Loucy (cell line): ENCODE measurements at regions not wholly inside any gene's neighbourhood (a gene's known extent, or its start where the extent isn't known, plus 50 kb on each side); places are given as distances from the start of the nearest gene placed in this dataset.

Source experiments
- H2AFZ ChIP-seq: fragments of 200-600 bp; sonication (generic); 2 replicates; pipeline ENCODE4 v1.6.0; 2016; ENCODE audit warnings: antibody characterized with exemption, mild to moderate bottlenecking, low read length, moderate library complexity
- H3F3A ChIP-seq: fragments of 200-600 bp; 2 replicates; pipeline ENCODE4 v1.6.0; 2016; ENCODE audit warnings: antibody characterized with exemption, low read depth, mild to moderate bottlenecking
- H3K27me3 ChIP-seq: fragments of 200-600 bp; sonication (generic); 2 replicates; pipeline ENCODE4 v1.6.1; 2014; ENCODE audit warnings: low read length, mild to moderate bottlenecking; ENCODE audit not compliant: insufficient read depth, poor library complexity, severe bottlenecking
- H3K36me3 ChIP-seq: fragments of 200-600 bp; sonication (generic); 2 replicates; pipeline ENCODE4 v1.6.1; 2016; ENCODE audit warnings: low read length; ENCODE audit not compliant: insufficient read depth
- H3K4me1 ChIP-seq: fragments of 200-600 bp; sonication (generic); 2 replicates; pipeline ENCODE4 v1.5.1; 2014; ENCODE audit warnings: low read length, mild to moderate bottlenecking; ENCODE audit not compliant: insufficient read depth, poor library complexity, severe bottlenecking
- H3K4me2 ChIP-seq: fragments of 200-600 bp; sonication (generic); 2 replicates; pipeline ENCODE4 v1.6.0; 2014; ENCODE audit warnings: antibody characterized with exemption, low read length, low read depth, mild to moderate bottlenecking; ENCODE audit not compliant: poor library complexity, severe bottlenecking
- H3K4me3 ChIP-seq: fragments of 200-600 bp; sonication (generic); 2 replicates; pipeline ENCODE4 v1.5.1; 2014; ENCODE audit warnings: low read length, mild to moderate bottlenecking, mixed read lengths; ENCODE audit not compliant: poor library complexity, severe bottlenecking
- H3K79me2 ChIP-seq: fragments of 200-600 bp; sonication (generic); 2 replicates; pipeline ENCODE4 v1.6.1; 2014; ENCODE audit warnings: low read length; ENCODE audit not compliant: insufficient read depth
- H3K9ac ChIP-seq: fragments of 200-600 bp; sonication (generic); 2 replicates; pipeline ENCODE4 v1.6.0; 2014; ENCODE audit warnings: mild to moderate bottlenecking, low read depth, low read length, moderate library complexity; ENCODE audit not compliant: poor library complexity, severe bottlenecking
- H3K9me2 ChIP-seq: fragments of 200-600 bp; sonication (generic); replicated peaks from 2 replicates; pipeline ENCODE4 v1.6.1; 2016; ENCODE audit warnings: low read depth, low read length, mixed read lengths
- H3K9me3 ChIP-seq: fragments of 200-600 bp; sonication (generic); 2 replicates; pipeline ENCODE4 v1.6.1; 2014; ENCODE audit warnings: mild to moderate bottlenecking, antibody characterized with exemption, low read length, low read depth; ENCODE audit not compliant: insufficient read depth
- H4K20me1 ChIP-seq: fragments of 200-600 bp; sonication (generic); 2 replicates; pipeline ENCODE4 v1.6.0; 2014; ENCODE audit warnings: antibody characterized with exemption, low read length, mild to moderate bottlenecking; ENCODE audit not compliant: insufficient read depth, poor library complexity, severe bottlenecking
- EZH2phosphoT487 ChIP-seq: fragments of 200-600 bp; IDR thresholded peaks from 2 replicates; pipeline ENCODE4 v1.6.1; 2018; ENCODE audit warnings: antibody characterized with exemption, mild to moderate bottlenecking, moderate library complexity, borderline replicate concordance
- TF ChIP-seq, protein P1 (sequence below): fragments of 200-600 bp; sonication (generic); conservative IDR thresholded peaks from 2 replicates; pipeline ENCODE4 v1.5.1; 2014; ENCODE audit warnings: mild to moderate bottlenecking, antibody characterized with exemption, low read length

DNA sequence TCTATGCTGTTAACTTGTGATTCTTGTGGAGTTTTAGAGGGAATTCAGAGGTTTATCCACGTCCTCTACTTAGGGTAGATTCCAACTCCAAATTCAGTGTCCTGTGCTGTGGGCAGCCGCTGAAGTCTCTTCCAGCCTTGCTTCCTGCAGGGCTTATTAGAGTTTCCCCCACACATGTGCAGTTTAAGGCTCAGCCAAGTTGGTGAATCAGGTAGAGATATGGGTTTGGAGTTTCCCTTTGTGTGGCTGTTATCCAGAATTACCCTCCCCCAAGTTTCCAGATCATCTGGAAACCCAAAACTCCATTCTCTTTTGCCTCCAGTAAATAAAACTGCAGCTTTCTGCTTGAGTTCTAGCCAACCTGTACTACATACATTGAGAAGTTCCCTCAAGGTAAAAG lies 853.7 kb downstream of the GALC start:
- Histone ChIP-seq H3K4me2 (no peak overlapping the region), H3K27me3 (no peaks in the 10 kb centered on the region), H3K79me2 (no peaks in the 10 kb centered on the region), H3K4me1 (no peaks in the 10 kb centered on the region), H2AFZ (no peak overlapping the region), H3K9ac (no peak overlapping the region), H3K9me3 (no peaks in the 10 kb centered on the region), H3K36me3 (no peaks in the 10 kb centered on the region), H3K4me3 (no peak overlapping the region), H3F3A (no peaks in the 10 kb centered on the region), H3K9me2 (no peaks in the 10 kb centered on the region), H4K20me1 (no peaks in the 10 kb centered on the region)
- TF ChIP-seq, protein P1, sequence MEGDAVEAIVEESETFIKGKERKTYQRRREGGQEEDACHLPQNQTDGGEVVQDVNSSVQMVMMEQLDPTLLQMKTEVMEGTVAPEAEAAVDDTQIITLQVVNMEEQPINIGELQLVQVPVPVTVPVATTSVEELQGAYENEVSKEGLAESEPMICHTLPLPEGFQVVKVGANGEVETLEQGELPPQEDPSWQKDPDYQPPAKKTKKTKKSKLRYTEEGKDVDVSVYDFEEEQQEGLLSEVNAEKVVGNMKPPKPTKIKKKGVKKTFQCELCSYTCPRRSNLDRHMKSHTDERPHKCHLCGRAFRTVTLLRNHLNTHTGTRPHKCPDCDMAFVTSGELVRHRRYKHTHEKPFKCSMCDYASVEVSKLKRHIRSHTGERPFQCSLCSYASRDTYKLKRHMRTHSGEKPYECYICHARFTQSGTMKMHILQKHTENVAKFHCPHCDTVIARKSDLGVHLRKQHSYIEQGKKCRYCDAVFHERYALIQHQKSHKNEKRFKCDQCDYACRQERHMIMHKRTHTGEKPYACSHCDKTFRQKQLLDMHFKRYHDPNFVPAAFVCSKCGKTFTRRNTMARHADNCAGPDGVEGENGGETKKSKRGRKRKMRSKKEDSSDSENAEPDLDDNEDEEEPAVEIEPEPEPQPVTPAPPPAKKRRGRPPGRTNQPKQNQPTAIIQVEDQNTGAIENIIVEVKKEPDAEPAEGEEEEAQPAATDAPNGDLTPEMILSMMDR: no peak
- TF ChIP-seq EZH2phosphoT487: no peak

DNA sequence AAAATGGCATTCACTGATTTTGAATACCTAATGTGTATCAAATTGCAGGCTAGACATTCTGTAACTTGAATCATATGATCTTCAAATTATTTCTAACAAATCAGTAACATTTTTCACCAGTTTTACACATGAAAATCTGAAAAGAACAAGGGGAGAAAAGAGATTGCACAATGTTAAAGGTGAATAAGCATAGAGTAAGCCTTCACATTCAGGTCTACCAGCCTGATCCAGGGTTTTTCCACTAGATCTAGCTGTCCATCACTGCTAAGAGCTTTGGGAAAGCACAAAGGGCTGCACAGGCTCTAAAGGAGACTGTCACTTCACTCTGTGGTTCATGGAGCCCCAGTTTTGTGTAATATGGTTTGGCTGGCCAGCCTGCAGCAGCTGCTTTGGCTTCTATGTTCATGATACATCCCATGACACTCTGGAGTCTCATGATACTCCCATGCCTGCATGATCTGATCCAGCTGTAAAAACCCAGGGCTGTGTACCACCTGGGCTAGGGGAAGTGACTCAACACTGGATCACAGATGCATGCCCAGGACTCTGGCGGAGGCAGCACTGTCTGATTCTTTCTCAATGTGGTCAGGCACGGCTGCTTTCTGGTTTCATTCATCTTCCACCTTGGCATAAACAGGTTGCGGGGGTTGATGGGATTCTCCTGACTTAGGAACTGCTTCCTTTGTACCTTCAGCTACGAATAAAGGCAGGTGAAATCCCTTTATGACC lies 859.7 kb downstream of the GALC start:
- Histone ChIP-seq H3K79me2 (no peaks in the 10 kb centered on the region), H3K27me3 (no peaks in the 10 kb centered on the region), H3K9me2 (no peaks in the 10 kb centered on the region), H3K9ac (no peak overlapping the region), H3K36me3 (no peaks in the 10 kb centered on the region), H4K20me1 (no peaks in the 10 kb centered on the region), H3F3A (no peaks in the 10 kb centered on the region), H3K4me2 (no peak overlapping the region), H2AFZ (no peak overlapping the region), H3K4me1 (no peaks in the 10 kb centered on the region), H3K4me3 (no peak overlapping the region), H3K9me3 (no peaks in the 10 kb centered on the region)
- TF ChIP-seq, protein P1: no peak
- TF ChIP-seq EZH2phosphoT487: no peak

DNA sequence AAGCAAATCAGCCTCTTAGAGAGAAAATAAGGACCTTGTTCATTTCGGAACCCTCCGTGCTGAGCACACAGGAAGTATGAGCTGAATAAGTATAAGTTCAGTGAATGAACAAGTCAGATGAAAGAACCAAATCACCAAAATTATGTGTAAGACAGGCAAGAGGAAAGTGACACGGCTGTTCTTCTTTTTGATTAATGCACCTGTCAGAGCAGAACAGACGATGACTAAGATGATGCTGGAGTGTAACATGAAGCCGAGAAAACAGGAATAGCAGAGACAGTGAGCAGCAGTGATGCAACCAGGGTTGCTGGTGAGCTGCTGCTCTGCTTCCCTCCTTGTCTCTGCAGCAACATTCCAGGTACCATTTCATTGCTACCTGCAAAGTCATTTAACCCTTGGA lies 861.1 kb downstream of the GALC start:
- no peaks in the 10 kb centered on the region for H3K79me2 ChIP-seq
- no peak overlapping the region for H3K4me3 ChIP-seq
- no peaks in the 10 kb centered on the region for H3K9me2 ChIP-seq
- no peaks in the 10 kb centered on the region for H3F3A ChIP-seq
- no peak overlapping the region for H3K9ac ChIP-seq
- H3K4me1 ChIP-seq: no peaks in the 10 kb centered on the region
- H4K20me1 ChIP-seq: no peaks in the 10 kb centered on the region
- H3K9me3 ChIP-seq: no peaks in the 10 kb centered on the region
- H3K4me2 ChIP-seq: no peak overlapping the region
- no peaks in the 10 kb centered on the region for H3K36me3 ChIP-seq
- no peak overlapping the region for H2AFZ ChIP-seq
- H3K27me3 ChIP-seq: no peaks in the 10 kb centered on the region
- TF ChIP-seq, protein P1: no peak
- TF ChIP-seq EZH2phosphoT487: no peak
